ENCODE measurements at regions not wholly inside any gene's neighbourhood (a gene's known extent, or its start where the extent isn't known, plus 50 kb on each side); places are given as distances from the start of the nearest gene placed in this dataset.

GRCh38 chr9:95644377-95644776 lies 127.6 kb upstream of the PTCH1 start:
- TF ChIP-seq CTCF (IDR thresholded peaks at IDR 0.05): no peak
- Mint-ChIP-seq H3K9me3 (no peaks in the 10 kb centered on the region), H3K27me3 (ENCODE audit: low read depth in 2 of 2) (peaks cover 9 to 21% of the 10 kb centered on the region in 2 donors), H3K4me3 (no peak overlapping the region), H3K36me3 (no peaks in the 10 kb centered on the region), H3K4me1 (no peaks in the 10 kb centered on the region), H3K27ac (no peak overlapping the region)
- no peaks in the 10 kb centered on the region for H3K27me3 ChIP-seq (ENCODE audit: control insufficient read depth, insufficient read depth, low read length)
- H3K4me1 ChIP-seq (ENCODE audit: control insufficient read depth, insufficient read depth, low read length): no peaks in the 10 kb centered on the region
- no peak overlapping the region for H3K27ac ChIP-seq (ENCODE audit: low read length)
- H3K9me3 ChIP-seq (ENCODE audit: control insufficient read depth, insufficient read depth, low read length): no peaks in the 10 kb centered on the region
- H3K4me3 ChIP-seq (ENCODE audit: low read length): no peak overlapping the region
- intact Hi-C loops (cut with micrococcal nuclease): no loop called here
- WGBS (ENCODE audit: insufficient coverage): no CpG with 5 or more reads among the region's 2 CpGs
- H3K36me3 ChIP-seq (ENCODE audit: control insufficient read depth, insufficient read depth, low read length): no peaks in the 10 kb centered on the region
- ATAC-seq (no peak), DNase-seq (no peak)

- Histone ChIP-seq H3K36me3 (ENCODE audit: control insufficient read depth, insufficient read depth, low read length) (no peaks in the 10 kb centered on the region), H3K27me3 (ENCODE audit: control insufficient read depth, insufficient read depth, low read length) (no peaks in the 10 kb centered on the region), H3K9me3 (ENCODE audit: control insufficient read depth, insufficient read depth, low read length) (no peaks in the 10 kb centered on the region), H3K27ac (ENCODE audit: low read length) (no peak overlapping the region), H3K4me3 (ENCODE audit: low read length) (no peak overlapping the region), H3K4me1 (ENCODE audit: control insufficient read depth, insufficient read depth, low read length) (no peaks in the 10 kb centered on the region)
- 82% methylated on average over 4 of the region's 4 CpGs for whole genome bisulfite sequencing (ENCODE audit: insufficient coverage)
- no peak for ATAC-seq
- H3K9me3 Mint-ChIP-seq: no peaks in the 10 kb centered on the region
- H3K4me1 Mint-ChIP-seq: no peaks in the 10 kb centered on the region
- no peak overlapping the region for H3K4me3 Mint-ChIP-seq
- intact Hi-C loops (cut with micrococcal nuclease): no loop called here
- H3K27me3 Mint-ChIP-seq (ENCODE audit: low read depth in 2 of 2): peaks cover 12 to 23% of the 10 kb centered on the region in 2 donors
- no peak overlapping the region for H3K27ac Mint-ChIP-seq
- no peak for TF ChIP-seq CTCF (IDR thresholded peaks at IDR 0.05)
- H3K36me3 Mint-ChIP-seq: no peaks in the 10 kb centered on the region
- DNase-seq: no peak
Observed at GRCh38 chr9:95643619-95644018, 126.8 kb upstream of the PTCH1 start.

GRCh38 chr9:95642189-95642588 lies 125.4 kb upstream of the PTCH1 start:
- Mint-ChIP-seq H3K27ac (no peak overlapping the region), H3K9me3 (peaks cover 0 to 3% of the 10 kb centered on the region in 2 donors), H3K36me3 (no peaks in the 10 kb centered on the region), H3K27me3 (ENCODE audit: low read depth in 2 of 2) (peaks cover 21 to 37% of the 10 kb centered on the region in 2 donors), H3K4me1 (no peaks in the 10 kb centered on the region), H3K4me3 (no peak overlapping the region)
- no peak overlapping the region for H3K4me3 ChIP-seq (ENCODE audit: low read length)
- no peak overlapping the region for H3K27ac ChIP-seq (ENCODE audit: low read length)
- DNase-seq (no peak), ATAC-seq (no peak)
- no peaks in the 10 kb centered on the region for H3K9me3 ChIP-seq (ENCODE audit: control insufficient read depth, insufficient read depth, low read length)
- intact Hi-C loops (cut with micrococcal nuclease): no loop called here
- no peaks in the 10 kb centered on the region for H3K36me3 ChIP-seq (ENCODE audit: control insufficient read depth, insufficient read depth, low read length)
- no peaks in the 10 kb centered on the region for H3K4me1 ChIP-seq (ENCODE audit: control insufficient read depth, insufficient read depth, low read length)
- no peaks in the 10 kb centered on the region for H3K27me3 ChIP-seq (ENCODE audit: control insufficient read depth, insufficient read depth, low read length)
- no peak for TF ChIP-seq CTCF (IDR thresholded peaks at IDR 0.05)

DNA sequence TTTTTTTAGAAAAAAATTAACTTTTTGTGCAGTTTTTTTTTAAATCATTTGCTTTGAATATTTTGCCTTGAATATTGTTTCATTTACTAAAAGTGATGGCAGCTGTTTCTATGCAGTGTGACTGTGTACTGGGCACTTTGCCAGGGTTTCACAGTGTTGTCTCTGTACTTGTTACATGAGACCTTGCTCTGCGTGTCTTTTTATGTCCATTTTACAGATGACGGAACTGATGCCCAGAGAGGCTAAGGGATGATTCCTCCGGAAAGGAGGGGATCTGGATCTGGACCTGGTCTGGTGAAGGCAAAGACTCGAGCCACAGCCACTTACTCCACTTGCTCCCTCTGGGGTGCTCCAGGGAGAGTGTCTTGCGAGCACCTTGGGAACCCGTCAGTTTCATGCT lies 124.8 kb upstream of the PTCH1 start:
- no peaks in the 10 kb centered on the region for H3K27me3 ChIP-seq (ENCODE audit: control insufficient read depth, insufficient read depth, low read length)
- DNase-seq: no peak
- ATAC-seq: no peak
- H3K9me3 ChIP-seq (ENCODE audit: control insufficient read depth, insufficient read depth, low read length): no peaks in the 10 kb centered on the region
- H3K9me3 Mint-ChIP-seq: peaks cover 0 to 3% of the 10 kb centered on the region in 2 donors
- no peak for TF ChIP-seq CTCF (IDR thresholded peaks at IDR 0.05)
- no peak overlapping the region for H3K4me3 ChIP-seq (ENCODE audit: low read length)
- no peaks in the 10 kb centered on the region for H3K36me3 ChIP-seq (ENCODE audit: control insufficient read depth, insufficient read depth, low read length)
- no peak overlapping the region for H3K27ac Mint-ChIP-seq
- no peaks in the 10 kb centered on the region for H3K4me1 ChIP-seq (ENCODE audit: control insufficient read depth, insufficient read depth, low read length)
- H3K4me1 Mint-ChIP-seq: no peaks in the 10 kb centered on the region
- H3K36me3 Mint-ChIP-seq: no peaks in the 10 kb centered on the region
- intact Hi-C loops (cut with micrococcal nuclease): no loop called here
- 92% methylated on average over 6 of the region's 6 CpGs for WGBS (ENCODE audit: insufficient coverage)
- peaks cover 24 to 43% of the 10 kb centered on the region in 2 donors for H3K27me3 Mint-ChIP-seq (ENCODE audit: low read depth in 2 of 2)
- H3K27ac ChIP-seq (ENCODE audit: low read length): no peak overlapping the region
- H3K4me3 Mint-ChIP-seq: no peak overlapping the region
